A673 (cell line): ENCODE measurements at regions not wholly inside any gene's neighbourhood (a gene's known extent, or its start where the extent isn't known, plus 50 kb on each side); places are given as distances from the start of the nearest gene placed in this dataset.

Source experiments
- BruUV-seq: library from RNA; stranded (reverse); fragments of 400-500 nt; replicated peaks from 2 replicates; lab custom pipeline; 2021; lab: Mats Ljungman, UMichigan
- CTCF ChIA-PET: fragments of 300-600 bp; sonication (Branson Sonifier 250); formaldehyde crosslinking; loops from one replicate; lab custom pipeline; 2022; ENCODE audit warnings: antibody characterized with exemption; lab: Charles Lee
- POLR2A ChIA-PET: fragments of 300-600 bp; sonication (Branson Sonifier 250); formaldehyde crosslinking; loops from one replicate; lab custom pipeline; 2022; ENCODE audit warnings: antibody characterized with exemption; ENCODE audit not compliant: low non-redundant PET; lab: Charles Lee
- DNase-seq: peaks from one replicate; pipeline ENCODE4 v3.0.0-alpha.2; 2015; ENCODE audit warnings: low spot score
- H3K27ac ChIP-seq: fragments of 200-600 bp; sonication (generic); 2 replicates; pipeline ENCODE4 v1.5.1; 2016; ENCODE audit warnings: mixed run types, low read depth, mild to moderate bottlenecking, mixed read lengths, antibody characterized with exemption, low read length; ENCODE audit not compliant: poor library complexity, severe bottlenecking
- H3K27me3 ChIP-seq: fragments of 200-600 bp; sonication (generic); replicated peaks from 2 replicates; pipeline ENCODE4 v1.6.1; 2017; ENCODE audit warnings: mixed run types, low read depth, mild to moderate bottlenecking, mixed read lengths, antibody characterized with exemption, low read length; ENCODE audit not compliant: insufficient read depth, poor library complexity
- H3K36me3 ChIP-seq: fragments of 200-600 bp; sonication (generic); 2 replicates; pipeline ENCODE4 v1.6.1; 2016; ENCODE audit warnings: mixed run types, mild to moderate bottlenecking, mixed read lengths, antibody characterized with exemption, low read length; ENCODE audit not compliant: insufficient read depth, poor library complexity, severe bottlenecking
- H3K4me1 ChIP-seq: fragments of 200-600 bp; sonication (generic); 2 replicates; pipeline ENCODE4 v1.6.1; 2017; ENCODE audit warnings: mixed run types, mild to moderate bottlenecking, mixed read lengths, antibody characterized with exemption, low read length; ENCODE audit not compliant: insufficient read depth, poor library complexity, severe bottlenecking
- H3K4me3 ChIP-seq: fragments of 200-600 bp; sonication (generic); 2 replicates; pipeline ENCODE4 v1.5.1; 2016; ENCODE audit warnings: low read depth, mixed run types, mild to moderate bottlenecking, mixed read lengths, low read length; ENCODE audit not compliant: poor library complexity, severe bottlenecking
- H3K9me3 ChIP-seq: fragments of 200-600 bp; sonication (generic); 2 replicates; pipeline ENCODE4 v1.6.1; 2016; ENCODE audit warnings: mixed run types, low read depth, mild to moderate bottlenecking, mixed read lengths, antibody characterized with exemption, low read length; ENCODE audit not compliant: poor library complexity, severe bottlenecking
- CTCF ChIP-seq: fragments of 300-800, 200-600 bp; sonication (generic); conservative IDR thresholded peaks from 2 replicates; pipeline ENCODE4 v1.5.1; 2017; ENCODE audit warnings: low read depth, mild to moderate bottlenecking, antibody characterized with exemption, low read length, moderate library complexity, mixed read lengths
- EZH2 ChIP-seq: fragments of 200-600 bp; sonication (generic); IDR thresholded peaks from 2 replicates; pipeline ENCODE4 v1.6.1; 2017; ENCODE audit warnings: borderline replicate concordance, low read depth, mild to moderate bottlenecking, mixed read lengths, antibody characterized with exemption, low read length; ENCODE audit not compliant: poor library complexity, severe bottlenecking
- intact Hi-C: fragments of 100-400 bp; cut with micrococcal nuclease; formaldehyde crosslinking; loops from one replicate; pipeline ENCODE4 v1.10.0; 2022; ENCODE audit not compliant: unreplicated experiment

DNA sequence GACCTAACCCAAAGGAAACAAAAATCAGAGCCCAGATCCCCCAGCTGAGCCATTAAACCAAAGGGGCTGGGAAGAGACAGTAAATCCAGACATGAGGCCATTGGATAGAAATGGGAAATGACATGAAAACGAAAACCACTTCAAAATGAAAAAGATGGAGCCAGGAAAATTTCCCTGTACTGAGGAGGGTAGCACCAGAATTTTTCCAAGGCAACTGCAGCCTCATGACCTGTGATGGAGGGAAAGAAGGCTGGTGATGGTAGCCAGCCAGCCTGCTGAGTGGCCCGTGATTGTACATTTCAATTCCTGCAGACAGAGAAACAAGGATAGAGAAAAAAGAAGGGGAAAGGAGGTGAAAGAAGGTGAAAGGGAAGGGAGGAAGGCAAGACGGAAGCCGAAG lies 268.4 kb upstream of the PLET1 start:
- TF ChIP-seq EZH2 (no peak), CTCF (no peak)
- intact Hi-C loops = no loop called here
- Histone ChIP-seq H3K4me3 (no peak overlapping the region), H3K36me3 (no peaks in the 10 kb centered on the region), H3K9me3 (no peaks in the 10 kb centered on the region), H3K27me3 (no peaks in the 10 kb centered on the region), H3K4me1 (peaks cover 35% of the 10 kb centered on the region), H3K27ac (no peak overlapping the region)
- no TSS peak for BruUV-seq
- CTCF ChIA-PET = no interaction called here
- POLR2A ChIA-PET = no interaction called here
- DNase-seq = no peak

DNA sequence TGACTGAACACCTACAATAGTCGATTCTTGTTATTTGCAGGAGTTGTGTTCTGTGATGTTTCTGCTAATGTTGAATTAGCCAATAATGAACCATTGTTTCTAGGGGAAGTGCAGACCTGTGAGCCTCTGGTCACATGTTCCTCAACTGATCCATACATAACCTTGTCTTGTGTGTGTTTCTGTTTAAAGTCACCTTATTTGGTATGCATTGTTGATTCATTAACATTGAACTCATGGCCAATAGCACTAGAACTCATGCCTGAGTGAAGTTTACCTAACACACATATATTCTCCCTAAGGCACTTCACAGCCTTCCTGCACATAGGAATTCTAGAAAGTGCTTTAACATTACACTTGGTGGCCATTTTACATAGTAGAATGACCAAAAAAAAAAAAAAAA lies 271.8 kb upstream of the PLET1 start:
- H3K27ac ChIP-seq = no peak overlapping the region
- H3K36me3 ChIP-seq = no peaks in the 10 kb centered on the region
- POLR2A ChIA-PET = no interaction called here
- TF ChIP-seq CTCF (no peak), EZH2 (no peak)
- no peak overlapping the region for H3K4me3 ChIP-seq
- no peaks in the 10 kb centered on the region for H3K27me3 ChIP-seq
- peaks cover 6% of the 10 kb centered on the region for H3K4me1 ChIP-seq
- intact Hi-C loops = no loop called here
- DNase-seq = no peak
- BruUV-seq = no TSS peak
- CTCF ChIA-PET = no interaction called here
- H3K9me3 ChIP-seq = no peaks in the 10 kb centered on the region

DNA sequence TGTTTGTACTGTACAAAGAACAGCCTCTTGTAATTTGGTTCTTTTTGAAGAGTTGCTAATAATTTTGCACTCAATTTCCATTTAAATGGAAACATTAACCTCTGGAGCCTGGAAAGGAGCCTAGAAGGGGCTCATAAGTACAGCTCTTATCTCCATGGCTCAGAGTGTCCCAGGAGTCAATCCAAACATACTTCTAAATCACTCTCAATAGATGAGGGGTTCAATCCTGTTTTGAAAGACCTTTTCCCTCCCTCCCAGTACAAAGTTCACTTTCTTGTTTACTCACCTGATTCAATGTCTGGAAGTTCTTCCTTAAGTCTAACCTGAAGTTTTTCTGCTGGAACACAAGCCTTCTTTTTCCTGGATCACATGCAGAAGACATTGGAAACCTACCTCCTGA lies 273.0 kb upstream of the PLET1 start:
- ChIA-PET CTCF (no interaction called here), POLR2A (no interaction called here)
- TF ChIP-seq CTCF (no peak), EZH2 (no peak)
- no TSS peak for BruUV-seq
- Histone ChIP-seq H3K27me3 (no peaks in the 10 kb centered on the region), H3K27ac (no peak overlapping the region), H3K4me3 (no peak overlapping the region), H3K36me3 (no peaks in the 10 kb centered on the region), H3K4me1 (peaks cover 15% of the 10 kb centered on the region), H3K9me3 (no peaks in the 10 kb centered on the region)
- intact Hi-C loops = no loop called here
- DNase-seq = no peak
